Ishikawa (cell line): ENCODE measurements at regions not wholly inside any gene's neighbourhood (a gene's known extent, or its start where the extent isn't known, plus 50 kb on each side); places are given as distances from the start of the nearest gene placed in this dataset.

ENCODE experiments used
- EP300 ChIP-seq: IDR thresholded peaks from 2 replicates; pipeline ENCODE4 v1.6.1; 2012; ENCODE audit warnings: borderline replicate concordance
- NFIC ChIP-seq: IDR thresholded peaks from 2 replicates; pipeline ENCODE4 v1.6.1; 2012
- RAD21 ChIP-seq: IDR thresholded peaks from 2 replicates; pipeline ENCODE4 v1.6.1; 2012; ENCODE audit warnings: low read depth
- REST ChIP-seq: IDR thresholded peaks from 2 replicates; pipeline ENCODE4 v1.6.1; 2012; ENCODE audit warnings: low read depth, mild to moderate bottlenecking
- TEAD4 ChIP-seq: IDR thresholded peaks from 2 replicates; pipeline ENCODE4 v1.6.1; 2012
- YY1 ChIP-seq: IDR thresholded peaks from 2 replicates; pipeline ENCODE4 v1.6.1; 2012; ENCODE audit warnings: low read depth
- ZBTB7A ChIP-seq: IDR thresholded peaks from 2 replicates; pipeline ENCODE4 v1.6.1; 2012; ENCODE audit warnings: low read depth
- TF ChIP-seq, protein P1 (sequence below): IDR thresholded peaks from 2 replicates; pipeline ENCODE4 v1.6.1; 2012

DNA sequence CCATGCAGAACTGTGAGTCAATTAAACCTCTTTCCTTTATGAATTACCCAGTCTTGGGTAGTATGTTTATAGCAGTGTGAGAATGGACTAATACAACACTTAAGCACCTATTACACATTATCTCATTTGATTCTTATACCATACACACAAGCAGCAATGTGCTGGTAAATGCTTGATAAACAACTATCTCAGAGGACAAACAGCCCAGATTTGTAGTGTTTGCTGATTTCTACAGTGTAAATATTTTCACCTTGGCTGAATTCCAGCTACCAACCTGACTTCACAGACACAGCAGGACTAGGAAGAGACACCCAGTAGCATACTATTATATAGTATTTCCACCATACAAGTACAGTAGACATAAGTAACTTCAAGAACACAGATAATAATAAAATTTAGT lies 406.5 kb upstream of the CNKSR2 start:
- TF ChIP-seq REST = no peak
- no peak for TF ChIP-seq NFIC
- no peak for TF ChIP-seq TEAD4
- no peak for TF ChIP-seq EP300
- no peak for TF ChIP-seq RAD21
- no peak for TF ChIP-seq YY1
- TF ChIP-seq ZBTB7A = no peak
- TF ChIP-seq, protein P1, sequence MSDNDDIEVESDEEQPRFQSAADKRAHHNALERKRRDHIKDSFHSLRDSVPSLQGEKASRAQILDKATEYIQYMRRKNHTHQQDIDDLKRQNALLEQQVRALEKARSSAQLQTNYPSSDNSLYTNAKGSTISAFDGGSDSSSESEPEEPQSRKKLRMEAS = no peak
